ENCODE measurements at regions not wholly inside any gene's neighbourhood (a gene's known extent, or its start where the extent isn't known, plus 50 kb on each side); places are given as distances from the start of the nearest gene placed in this dataset.

DNA sequence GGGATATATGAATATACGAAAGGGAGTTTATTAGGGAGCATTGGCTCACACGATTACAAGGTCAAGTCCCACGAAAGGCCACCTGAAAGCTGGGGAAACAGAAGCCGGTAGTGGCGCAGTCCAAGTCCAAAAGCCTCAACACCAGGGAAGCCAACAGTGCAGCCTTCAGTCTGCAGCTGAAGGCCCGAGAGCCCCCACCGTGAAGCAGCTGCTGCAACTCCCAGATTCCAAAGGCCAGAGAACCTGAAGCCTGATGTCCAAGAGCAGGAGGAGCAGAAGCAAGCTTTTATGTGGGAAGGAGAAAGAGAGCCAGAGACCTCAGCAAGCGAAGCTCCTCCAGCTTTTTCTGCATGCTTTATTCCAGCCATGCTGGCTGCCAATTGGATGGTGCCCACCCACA is 275.8 kb downstream of the PTTG2 start:
- Histone ChIP-seq H2BK120ac (replicated peaks; ENCODE audit: low read depth, low read length) (no peak overlapping the region), H3K79me2 (ENCODE audit: control insufficient read depth in 1 of 2, insufficient read depth in 2 of 2, low read length in 2 of 2) (no peaks in the 10 kb centered on the region), H2BK12ac (ENCODE audit: low read depth, low read length) (no peak overlapping the region), H3K9me3 (ENCODE audit: insufficient read depth in 2 of 2, low read depth in 1 of 2, low read length in 1 of 2) (no peaks in the 10 kb centered on the region), H3K4me1 (replicated peaks in 1 of 4; ENCODE audit: control insufficient read depth in 3 of 4, insufficient read depth in 4 of 4, low read length in 3 of 4) (no peaks in the 10 kb centered on the region), H3K23ac (ENCODE audit: insufficient read length) (no peak overlapping the region), H3K36me3 (ENCODE audit: control insufficient read depth in 2 of 4, insufficient read depth in 4 of 4, low read length in 3 of 4) (no peaks in the 10 kb centered on the region), H3K18ac (ENCODE audit: extremely low read depth, low read length) (no peak overlapping the region), H3K79me1 (ENCODE audit: low read depth, low read length) (no peaks in the 10 kb centered on the region), H4K5ac (ENCODE audit: insufficient read length, low read depth, low read length) (no peak overlapping the region), H3K4ac (replicated peaks; ENCODE audit: insufficient read length, low read depth, low read length) (no peak overlapping the region), H3K56ac (replicated peaks; ENCODE audit: insufficient read length, low read depth, low read length) (no peak overlapping the region), H2AFZ (ENCODE audit: low read length) (no peak overlapping the region), H4K8ac (ENCODE audit: extremely low read depth, insufficient read depth, low read length) (no peak overlapping the region), H3K9ac (replicated peaks in 1 of 4; ENCODE audit: extremely low read depth in 1 of 4, low read depth in 3 of 4, low read length in 3 of 4) (no peak overlapping the region), H3K14ac (ENCODE audit: insufficient read length) (no peak overlapping the region), H4K91ac (replicated peaks; ENCODE audit: insufficient read length, low read length) (no peak overlapping the region), H2BK5ac (ENCODE audit: low read depth, low read length) (no peak overlapping the region), H2BK20ac (ENCODE audit: low read length) (no peak overlapping the region), H2AK5ac (ENCODE audit: low read depth, low read length) (no peak overlapping the region), H3K4me2 (ENCODE audit: insufficient read depth in 1 of 2, low read depth in 2 of 2, low read length in 2 of 2) (no peak overlapping the region), H3K23me2 (ENCODE audit: low read depth, low read length) (no peaks in the 10 kb centered on the region), H3K27ac (ENCODE audit: low read depth, low read length) (no peak overlapping the region), H3K27me3 (replicated peaks in 1 of 4; ENCODE audit: control insufficient read depth in 3 of 4, extremely low read depth in 1 of 4, insufficient read depth in 3 of 4, low read length in 3 of 4) (no peaks in the 10 kb centered on the region), H4K20me1 (replicated peaks in 1 of 2; ENCODE audit: control insufficient read depth in 1 of 2, insufficient read depth in 2 of 2, low read length in 2 of 2) (no peaks in the 10 kb centered on the region), H3K4me3 (ENCODE audit: extremely low read depth in 1 of 4, insufficient read depth in 2 of 4, low read depth in 3 of 4, low read length in 4 of 4) (no peak overlapping the region), H2BK15ac (ENCODE audit: low read length) (no peak overlapping the region)
- ChIA-PET CTCF (ENCODE audit: partially characterized antibody) (interaction anchor here (0.7 to 3.0 kb wide), 4 partner anchors 10 to 522 kb away, joined by 3 to 9 read pairs (median 4); no protein-coding TSS in a partner anchor), POLR2A (ENCODE audit: partially characterized antibody) (no interaction called here)
- FAIRE-seq: no peak
- 90% methylated on average over 8 of the region's 8 CpGs; no CpG with 5 or more reads in 1 of the 2 experiments for WGBS, 2 experiments (ENCODE audit: extremely low coverage in 1 of 2, insufficient coverage in 1 of 2, insufficient read length in 1 of 2, insufficient replicate concordance in 2 of 2, low coverage in 1 of 2, low lambda C conversion rate in 2 of 2, missing lambda C conversion rate in 1 of 2)
- no peak for DNase-seq (ENCODE audit: low read depth in 1 of 2, low spot score in 2 of 2)
- no peak for TF ChIP-seq BCL11A (IDR thresholded peaks at IDR 0.05; ENCODE audit: low read depth in 2 of 2, low read length in 2 of 2)
- no peak for TF ChIP-seq POU5F1 (IDR thresholded peaks at IDR 0.05; ENCODE audit: low read depth, low read length)
- TF ChIP-seq, protein P1, sequence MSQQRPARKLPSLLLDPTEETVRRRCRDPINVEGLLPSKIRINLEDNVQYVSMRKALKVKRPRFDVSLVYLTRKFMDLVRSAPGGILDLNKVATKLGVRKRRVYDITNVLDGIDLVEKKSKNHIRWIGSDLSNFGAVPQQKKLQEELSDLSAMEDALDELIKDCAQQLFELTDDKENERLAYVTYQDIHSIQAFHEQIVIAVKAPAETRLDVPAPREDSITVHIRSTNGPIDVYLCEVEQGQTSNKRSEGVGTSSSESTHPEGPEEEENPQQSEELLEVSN (IDR thresholded peaks at IDR 0.05): no peak
- no peak for TF ChIP-seq RNF2 (IDR thresholded peaks at IDR 0.05; ENCODE audit: borderline replicate concordance, low read depth, low read length, missing control alignments, poor library complexity, severe bottlenecking)
- TF ChIP-seq POLR2AphosphoS5 (IDR thresholded peaks at IDR 0.05; ENCODE audit: low read depth, low read length): no peak
- no peak for TF ChIP-seq CTBP2 (IDR thresholded peaks at IDR 0.05; ENCODE audit: borderline replicate concordance, insufficient read depth, insufficient read length, low read length)
- TF ChIP-seq ASH2L (IDR thresholded peaks at IDR 0.05; ENCODE audit: low read length): no peak
- no peak for TF ChIP-seq GABPA (IDR thresholded peaks at IDR 0.05; ENCODE audit: borderline replicate concordance, insufficient read depth, low read length)
- no peak for TF ChIP-seq NANOG (IDR thresholded peaks at IDR 0.05; ENCODE audit: insufficient read depth, low read depth, low read length, poor library complexity, severe bottlenecking)
- TF ChIP-seq TEAD4 (IDR thresholded peaks at IDR 0.05; ENCODE audit: low read depth, low read length): no peak
- no peak for TF ChIP-seq SIRT6 (IDR thresholded peaks at IDR 0.05; ENCODE audit: low read length)
- TF ChIP-seq TBP (IDR thresholded peaks at IDR 0.05; ENCODE audit: low read depth, low read length): no peak
- TF ChIP-seq TCF12 (IDR thresholded peaks at IDR 0.05; ENCODE audit: low read depth, low read length): no peak
